H1 (cell line): ENCODE measurements at regions not wholly inside any gene's neighbourhood (a gene's known extent, or its start where the extent isn't known, plus 50 kb on each side); places are given as distances from the start of the nearest gene placed in this dataset.

ENCODE experiments used
- CTCF ChIA-PET: fragments of 300-600 bp; sonication (Branson Sonifier 250); formaldehyde crosslinking; loops from one replicate; lab custom pipeline; 2021; ENCODE audit not compliant: partially characterized antibody; lab: Charles Lee
- POLR2A ChIA-PET: fragments of 300-600 bp; sonication (Branson Sonifier 250); formaldehyde crosslinking; loops from one replicate; lab custom pipeline; 2021; ENCODE audit warnings: inconsistent platforms; ENCODE audit not compliant: partially characterized antibody; lab: Charles Lee
- DNase-seq, 2 experiments: peaks; one replicate each; pipeline versions ENCODE4 v3.0.0 to v3.0.0-alpha.2; 2010 to 2022; ENCODE audit warnings: low spot score in 2 of 2, low read depth in 1 of 2, mixed read lengths in 1 of 2
- FAIRE-seq: peaks from 2 replicates; lab custom pipeline; 2011; peaks lifted over from hg19 to GRCh38; lab: Jason Lieb, UNC
- H2AFZ ChIP-seq: 2 replicates; pipeline ENCODE4 v1.8.1; 2012; ENCODE audit warnings: low read length, inconsistent platforms
- H2AK5ac ChIP-seq: 2 replicates; pipeline ENCODE4 v1.6.1; 2013; ENCODE audit warnings: low read depth, low read length
- H2BK120ac ChIP-seq: replicated peaks from 2 replicates; pipeline ENCODE3; 2013; ENCODE audit warnings: low read depth, low read length, inconsistent platforms
- H2BK12ac ChIP-seq: 2 replicates; pipeline ENCODE4 v1.6.1; 2013; ENCODE audit warnings: low read depth, low read length
- H2BK15ac ChIP-seq: 2 replicates; pipeline ENCODE4 v1.6.1; 2013; ENCODE audit warnings: low read length
- H2BK20ac ChIP-seq: 2 replicates; pipeline ENCODE4 v1.6.1; 2013; ENCODE audit warnings: low read length
- H2BK5ac ChIP-seq: 2 replicates; pipeline ENCODE4 v1.6.1; 2013; ENCODE audit warnings: low read depth, low read length
- H3K14ac ChIP-seq: 2 replicates; pipeline ENCODE4 v1.6.1; 2013; ENCODE audit warnings: inconsistent platforms; ENCODE audit not compliant: insufficient read length
- H3K18ac ChIP-seq: 2 replicates; pipeline ENCODE4 v1.6.1; 2013; ENCODE audit warnings: low read length; ENCODE audit errors: extremely low read depth
- H3K23ac ChIP-seq: 2 replicates; pipeline ENCODE4 v1.6.1; 2013; ENCODE audit warnings: inconsistent platforms; ENCODE audit not compliant: insufficient read length
- H3K23me2 ChIP-seq: 2 replicates; pipeline ENCODE4 v1.6.1; 2013; ENCODE audit warnings: low read depth, low read length
- H3K27ac ChIP-seq: 2 replicates; pipeline ENCODE4 v1.6.1; 2011; ENCODE audit warnings: low read depth, low read length, inconsistent platforms
- H3K27me3 ChIP-seq, 4 experiments: replicated peaks in 1 of 4; 1 replicate in 1 of 4; 2 replicates in 3 of 4; pipeline versions ENCODE4 v1.6.1 to v1.8.1; 2011 to 2013; ENCODE audit warnings: low read length in 3 of 4, mild to moderate bottlenecking in 3 of 4, inconsistent platforms in 2 of 4, mixed read lengths in 2 of 4, moderate library complexity in 1 of 4; ENCODE audit not compliant: control insufficient read depth in 3 of 4, insufficient read depth in 3 of 4; ENCODE audit errors: extremely low read depth in 1 of 4
- H3K36me3 ChIP-seq, 4 experiments: 2 replicates each; pipeline versions ENCODE4 v1.6.1 to v1.8.1; 2011 to 2013; ENCODE audit warnings: mild to moderate bottlenecking in 4 of 4, low read length in 3 of 4, moderate library complexity in 2 of 4, control low read depth in 1 of 4, inconsistent platforms in 1 of 4; ENCODE audit not compliant: insufficient read depth in 4 of 4, control insufficient read depth in 2 of 4
- H3K4ac ChIP-seq: replicated peaks from 2 replicates; pipeline ENCODE3; 2013; ENCODE audit warnings: low read length, low read depth, mixed read lengths, inconsistent platforms; ENCODE audit not compliant: insufficient read length
- H3K4me1 ChIP-seq, 4 experiments: replicated peaks in 1 of 4; 1 replicate in 1 of 4; 2 replicates in 3 of 4; pipeline versions ENCODE4 v1.6.1 to v1.8.1; 2011 to 2013; ENCODE audit warnings: low read length in 3 of 4, inconsistent platforms in 2 of 4, mixed read lengths in 1 of 4; ENCODE audit not compliant: insufficient read depth in 4 of 4, control insufficient read depth in 3 of 4
- H3K4me2 ChIP-seq, 2 experiments: 2 replicates each; pipeline versions ENCODE4 v1.6.1 to v1.8.1; 2011 to 2013; ENCODE audit warnings: low read depth in 2 of 2, low read length in 2 of 2, control low read depth in 1 of 2, inconsistent platforms in 1 of 2, mild to moderate bottlenecking in 1 of 2; ENCODE audit not compliant: insufficient read depth in 1 of 2
- H3K4me3 ChIP-seq, 4 experiments: fragments of 200-600, 300-600 bp in 1 of 4; sonication (generic), shearing (Covaris generic), sonication (Bioruptor Twin) in 1 of 4; 2 replicates each; pipeline versions ENCODE4 v1.5.1 to v1.8.1; 2011 to 2016; ENCODE audit warnings: low read length in 4 of 4, low read depth in 3 of 4, control low read depth in 2 of 4, inconsistent platforms in 2 of 4, mild to moderate bottlenecking in 2 of 4, mixed read lengths in 1 of 4, moderate library complexity in 1 of 4; ENCODE audit not compliant: insufficient read depth in 2 of 4; ENCODE audit errors: extremely low read depth in 1 of 4
- H3K56ac ChIP-seq: replicated peaks from 2 replicates; pipeline ENCODE3; 2013; ENCODE audit warnings: low read depth, mild to moderate bottlenecking, mixed read lengths, low read length, inconsistent platforms; ENCODE audit not compliant: insufficient read length
- H3K79me1 ChIP-seq: 2 replicates; pipeline ENCODE4 v1.6.1; 2013; ENCODE audit warnings: low read depth, low read length, control low read depth
- H3K79me2 ChIP-seq, 2 experiments: 2 replicates each; pipeline versions ENCODE4 v1.6.1 to v1.8.1; 2012 to 2013; ENCODE audit warnings: low read length in 2 of 2, mild to moderate bottlenecking in 2 of 2, inconsistent platforms in 1 of 2; ENCODE audit not compliant: insufficient read depth in 2 of 2, control insufficient read depth in 1 of 2
- H3K9ac ChIP-seq, 4 experiments: replicated peaks in 1 of 4; 1 replicate in 1 of 4; 2 replicates in 3 of 4; pipeline versions ENCODE4 v1.6.1 to v1.8.1; 2011 to 2013; ENCODE audit warnings: low read depth in 3 of 4, low read length in 3 of 4, control low read depth in 2 of 4, mild to moderate bottlenecking in 2 of 4, moderate library complexity in 2 of 4, inconsistent platforms in 1 of 4; ENCODE audit errors: extremely low read depth in 1 of 4
- H3K9me3 ChIP-seq, 2 experiments: 2 replicates each; pipeline versions ENCODE4 v1.6.1 to v1.8.1; 2012 to 2013; ENCODE audit warnings: mild to moderate bottlenecking in 2 of 2, moderate library complexity in 2 of 2, control low read depth in 1 of 2, inconsistent platforms in 1 of 2, low read depth in 1 of 2, low read length in 1 of 2, mixed read lengths in 1 of 2; ENCODE audit not compliant: insufficient read depth in 2 of 2
- H4K20me1 ChIP-seq, 2 experiments: replicated peaks in 1 of 2; 2 replicates each; pipeline versions ENCODE3 to v1.8.1; 2011 to 2013; ENCODE audit warnings: inconsistent platforms in 2 of 2, low read length in 2 of 2, mild to moderate bottlenecking in 1 of 2; ENCODE audit not compliant: insufficient read depth in 2 of 2, control insufficient read depth in 1 of 2
- H4K5ac ChIP-seq: 2 replicates; pipeline ENCODE4 v1.6.1; 2013; ENCODE audit warnings: low read length, low read depth, mixed read lengths, inconsistent platforms; ENCODE audit not compliant: insufficient read length
- H4K8ac ChIP-seq: 2 replicates; pipeline ENCODE4 v1.8.0; 2013; ENCODE audit warnings: mild to moderate bottlenecking, moderate library complexity, low read length, inconsistent platforms; ENCODE audit not compliant: insufficient read depth; ENCODE audit errors: extremely low read depth
- H4K91ac ChIP-seq: replicated peaks from 2 replicates; pipeline ENCODE3; 2013; ENCODE audit warnings: low read length, mixed read lengths, inconsistent platforms; ENCODE audit not compliant: insufficient read length
- ATF2 ChIP-seq: IDR thresholded peaks from 2 replicates; pipeline ENCODE4 v1.6.1; 2012; ENCODE audit warnings: low read length, inconsistent platforms
- CTBP2 ChIP-seq: IDR thresholded peaks from 2 replicates; pipeline ENCODE4 v1.7.0; 2011; ENCODE audit warnings: borderline replicate concordance, mild to moderate bottlenecking, moderate library complexity, mixed read lengths, low read length; ENCODE audit not compliant: insufficient read depth, insufficient read length
- GABPA ChIP-seq: IDR thresholded peaks from 2 replicates; pipeline ENCODE4 v1.6.1; 2011; ENCODE audit warnings: mild to moderate bottlenecking, low read length, moderate library complexity, borderline replicate concordance; ENCODE audit not compliant: insufficient read depth
- HDAC2 ChIP-seq, 2 experiments: fragments of 300-600 bp in 1 of 2; sonication (generic) in 1 of 2; IDR thresholded peaks; 2 replicates each; pipeline ENCODE4 v1.6.1; 2011 to 2012; ENCODE audit warnings: low read depth in 2 of 2, low read length in 2 of 2, mild to moderate bottlenecking in 2 of 2, moderate library complexity in 2 of 2, borderline replicate concordance in 1 of 2, inconsistent platforms in 1 of 2
- MAFK ChIP-seq: IDR thresholded peaks from 2 replicates; pipeline ENCODE4 v1.6.1; 2012; ENCODE audit warnings: low read depth, mild to moderate bottlenecking, improper control_type of control experiment, low read length
- PHF8 ChIP-seq: fragments of 200-600 bp; sonication (generic); conservative IDR thresholded peaks from 2 replicates; pipeline ENCODE4 v1.7.1; 2012; ENCODE audit warnings: low read depth, mild to moderate bottlenecking, inconsistent platforms, low read length, moderate library complexity
- SP1 ChIP-seq: IDR thresholded peaks from 2 replicates; pipeline ENCODE4 v1.6.1; 2011; ENCODE audit warnings: low read depth, low read length
- SUZ12 ChIP-seq: fragments of 200-600 bp; sonication (generic); IDR thresholded peaks from 2 replicates; pipeline ENCODE4 v1.6.1; 2012; ENCODE audit warnings: mild to moderate bottlenecking, inconsistent platforms, low read length, moderate library complexity, mixed read lengths
- TAF1 ChIP-seq: IDR thresholded peaks from 2 replicates; pipeline ENCODE4 v1.6.1; 2011; ENCODE audit warnings: mild to moderate bottlenecking, low read depth, low read length
- WGBS, 2 experiments: shearing (Covaris generic) in 1 of 2; methylation state at CpG; one replicate each; pipeline versions ENCODE4 v1.1.6 to v1.1.7; 2013 to 2015; ENCODE audit warnings: low lambda C conversion rate in 2 of 2, mixed read lengths in 2 of 2, inconsistent platforms in 1 of 2, low coverage in 1 of 2, missing lambda C conversion rate in 1 of 2; ENCODE audit not compliant: insufficient replicate concordance in 2 of 2, insufficient coverage in 1 of 2, insufficient read length in 1 of 2; ENCODE audit errors: extremely low coverage in 1 of 2, missing lambda C conversion rate in 1 of 2; 5-methylcytosine and 5-hydroxymethylcytosine counted together
- TF ChIP-seq, protein P1 (sequence below): IDR thresholded peaks from 2 replicates; pipeline ENCODE4 v1.6.1; 2012; ENCODE audit warnings: inconsistent platforms

- no peak overlapping the region for H3K18ac ChIP-seq
- H4K20me1 ChIP-seq = no peaks in the 10 kb centered on the region
- H2AK5ac ChIP-seq = no peak overlapping the region
- H3K4me3 ChIP-seq = no peak overlapping the region
- FAIRE-seq (no peak), DNase-seq (no peak)
- ChIA-PET CTCF (no interaction called here), POLR2A (no interaction called here)
- H3K9me3 ChIP-seq = no peaks in the 10 kb centered on the region
- WGBS, 2 experiments = 83% methylated on average over 2 of the region's 2 CpGs; no CpG with 5 or more reads in 1 of the 2 experiments
- no peak overlapping the region for H4K5ac ChIP-seq
- no peak overlapping the region for H2BK5ac ChIP-seq
- H3K27me3 ChIP-seq = no peaks in the 10 kb centered on the region
- no peak overlapping the region for H2AFZ ChIP-seq
- no peak overlapping the region for H3K4me2 ChIP-seq
- no peaks in the 10 kb centered on the region for H3K4me1 ChIP-seq
- no peaks in the 10 kb centered on the region for H3K79me1 ChIP-seq
- no peak overlapping the region for H3K14ac ChIP-seq
- H4K8ac ChIP-seq = no peak overlapping the region
- H2BK120ac ChIP-seq = no peak overlapping the region
- no peaks in the 10 kb centered on the region for H3K23me2 ChIP-seq
- H3K79me2 ChIP-seq = no peaks in the 10 kb centered on the region
- no peak overlapping the region for H4K91ac ChIP-seq
- no peak overlapping the region for H2BK12ac ChIP-seq
- no peak overlapping the region for H2BK20ac ChIP-seq
- H3K23ac ChIP-seq = no peak overlapping the region
- no peaks in the 10 kb centered on the region; a peak in 1 of 8 replicates for H3K36me3 ChIP-seq
- no peak overlapping the region for H2BK15ac ChIP-seq
- H3K27ac ChIP-seq = no peak overlapping the region
- no peak overlapping the region for H3K9ac ChIP-seq
- H3K4ac ChIP-seq = no peak overlapping the region
- H3K56ac ChIP-seq = no peak overlapping the region
- TF ChIP-seq TAF1 = no peak
- TF ChIP-seq MAFK = no peak
- TF ChIP-seq CTBP2 = no peak
- TF ChIP-seq, protein P1, sequence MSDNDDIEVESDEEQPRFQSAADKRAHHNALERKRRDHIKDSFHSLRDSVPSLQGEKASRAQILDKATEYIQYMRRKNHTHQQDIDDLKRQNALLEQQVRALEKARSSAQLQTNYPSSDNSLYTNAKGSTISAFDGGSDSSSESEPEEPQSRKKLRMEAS = no peak
- TF ChIP-seq SUZ12 = no peak
- TF ChIP-seq SP1 = no peak
- TF ChIP-seq ATF2 = no peak
- no peak for TF ChIP-seq GABPA
- no peak for TF ChIP-seq HDAC2 (IDR thresholded peaks at IDR 0.05; ENCODE audit: borderline replicate concordance in 1 of 2, low read depth in 2 of 2, low read length in 2 of 2)
- no peak for TF ChIP-seq PHF8
Observed at GRCh38 chr2:12391116-12391515, 325.6 kb upstream of the TRIB2 start.
